ENCODE measurements at regions not wholly inside any gene's neighbourhood (a gene's known extent, or its start where the extent isn't known, plus 50 kb on each side); places are given as distances from the start of the nearest gene placed in this dataset.

DNA sequence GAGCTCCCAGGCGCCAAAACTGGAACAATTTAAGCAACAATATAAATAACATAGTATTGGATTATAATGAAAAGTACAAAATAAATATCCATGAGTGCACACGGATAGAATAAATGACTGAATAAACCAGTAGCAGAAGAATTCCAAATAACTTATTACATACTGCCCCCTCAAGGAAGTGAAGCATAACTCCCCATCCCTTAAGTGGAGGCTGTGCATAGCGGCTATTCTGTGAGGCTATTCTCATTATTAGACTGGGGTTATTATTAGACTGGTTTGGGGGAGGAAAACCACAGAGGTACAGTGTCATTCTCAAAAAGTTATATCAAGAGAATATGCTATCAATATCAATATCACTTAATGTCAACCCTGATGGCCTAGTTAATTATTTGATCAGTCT lies 94.4 kb upstream of the SIRPA start:
- no peak overlapping the region for H3K27ac ChIP-seq (ENCODE audit: insufficient read depth, low read depth, low read length)
- H3K9me1 ChIP-seq (replicated peaks; ENCODE audit: control insufficient read depth, extremely low read depth, insufficient read depth, low read length) = no peaks in the 10 kb centered on the region
- FAIRE-seq (peak; percentile 70), DNase-seq (ENCODE audit: low read depth, low spot score) (peak; percentile 39)
- H3K4me2 ChIP-seq (ENCODE audit: insufficient read depth, low read length) = no peak overlapping the region
- no peak for TF ChIP-seq POLR2A (IDR thresholded peaks at IDR 0.05; ENCODE audit: low read depth, low read length)
- TF ChIP-seq JUN (IDR thresholded peaks at IDR 0.05; ENCODE audit: borderline replicate concordance, insufficient read depth, insufficient read length, low read depth) = no peak
- TF ChIP-seq, protein P1, sequence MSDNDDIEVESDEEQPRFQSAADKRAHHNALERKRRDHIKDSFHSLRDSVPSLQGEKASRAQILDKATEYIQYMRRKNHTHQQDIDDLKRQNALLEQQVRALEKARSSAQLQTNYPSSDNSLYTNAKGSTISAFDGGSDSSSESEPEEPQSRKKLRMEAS (IDR thresholded peaks at IDR 0.05; ENCODE audit: insufficient read depth, insufficient read length) = no peak
- TF ChIP-seq, protein P2, sequence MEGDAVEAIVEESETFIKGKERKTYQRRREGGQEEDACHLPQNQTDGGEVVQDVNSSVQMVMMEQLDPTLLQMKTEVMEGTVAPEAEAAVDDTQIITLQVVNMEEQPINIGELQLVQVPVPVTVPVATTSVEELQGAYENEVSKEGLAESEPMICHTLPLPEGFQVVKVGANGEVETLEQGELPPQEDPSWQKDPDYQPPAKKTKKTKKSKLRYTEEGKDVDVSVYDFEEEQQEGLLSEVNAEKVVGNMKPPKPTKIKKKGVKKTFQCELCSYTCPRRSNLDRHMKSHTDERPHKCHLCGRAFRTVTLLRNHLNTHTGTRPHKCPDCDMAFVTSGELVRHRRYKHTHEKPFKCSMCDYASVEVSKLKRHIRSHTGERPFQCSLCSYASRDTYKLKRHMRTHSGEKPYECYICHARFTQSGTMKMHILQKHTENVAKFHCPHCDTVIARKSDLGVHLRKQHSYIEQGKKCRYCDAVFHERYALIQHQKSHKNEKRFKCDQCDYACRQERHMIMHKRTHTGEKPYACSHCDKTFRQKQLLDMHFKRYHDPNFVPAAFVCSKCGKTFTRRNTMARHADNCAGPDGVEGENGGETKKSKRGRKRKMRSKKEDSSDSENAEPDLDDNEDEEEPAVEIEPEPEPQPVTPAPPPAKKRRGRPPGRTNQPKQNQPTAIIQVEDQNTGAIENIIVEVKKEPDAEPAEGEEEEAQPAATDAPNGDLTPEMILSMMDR (IDR thresholded peaks at IDR 0.05; ENCODE audit: extremely low read depth in 1 of 2, insufficient read depth in 1 of 2, low read depth in 1 of 2, low read length in 2 of 2) = peak; percentile 36 to 49
- TF ChIP-seq FOS (IDR thresholded peaks at IDR 0.05; ENCODE audit: borderline replicate concordance, insufficient read depth, low read length) = no peak
- no peak for TF ChIP-seq POLR2AphosphoS5 (IDR thresholded peaks at IDR 0.05; ENCODE audit: insufficient read depth, low read depth, low read length)
- no peak for TF ChIP-seq MYC (IDR thresholded peaks at IDR 0.05; ENCODE audit: low read depth, low read length)
- TF ChIP-seq EZH2 (IDR thresholded peaks at IDR 0.05; ENCODE audit: borderline replicate concordance, low read depth, low read length, severe bottlenecking) = no peak
- TF ChIP-seq GATA2 (IDR thresholded peaks at IDR 0.05; ENCODE audit: insufficient read depth, insufficient read length, low read depth, low read length) = no peak
- no peaks in the 10 kb centered on the region for H3K36me3 ChIP-seq (ENCODE audit: control insufficient read depth in 2 of 2, extremely low read depth in 1 of 2, insufficient read depth in 2 of 2, low read length in 2 of 2)
- POLR2A ChIA-PET = no interaction called here
- intact Hi-C loops (cut with micrococcal nuclease) = loop anchor here (1.0 to 5.0 kb wide), 2 partner anchors 36 to 302 kb away; partner anchors contain the start of gene STK35
- CTCF ChIA-PET = interaction anchor here (0.8 to 4.8 kb wide), 13 partner anchors 10 to 373 kb away, joined by 3 to 47 read pairs (median 5); no protein-coding TSS in a partner anchor
- no peak overlapping the region for H3K9ac ChIP-seq (replicated peaks; ENCODE audit: extremely low read depth, insufficient read depth, low read length)
- peaks cover 3 to 5% of the 10 kb centered on the region in 2 experiments for H3K27me3 ChIP-seq (ENCODE audit: control insufficient read depth in 2 of 2, insufficient read depth in 2 of 2, low read length in 2 of 2)
- peaks cover 13% of the 10 kb centered on the region for H3K4me1 ChIP-seq (ENCODE audit: control insufficient read depth, extremely low read depth, insufficient read depth, low read length)
- dilution Hi-C loops (cut with MboI; ENCODE audit: extremely low pct_ligation_motif_present, low sequenced_read_pairs) = no loop called here
- H3K4me3 ChIP-seq (replicated peaks in 1 of 3; ENCODE audit: insufficient read depth in 1 of 3, low read depth in 1 of 3, low read length in 3 of 3) = no peak overlapping the region
- H3K79me2 ChIP-seq (ENCODE audit: control insufficient read depth, insufficient read depth, low read length) = no peaks in the 10 kb centered on the region
- H4K20me1 ChIP-seq (replicated peaks; ENCODE audit: control insufficient read depth, extremely low read depth, insufficient read depth, low read length) = no peaks in the 10 kb centered on the region
- no TSS peak for BruUV-seq (replicated peaks)
- H3K9me3 ChIP-seq (replicated peaks; ENCODE audit: control insufficient read depth, insufficient read depth, low read length) = no peaks in the 10 kb centered on the region
- H2AFZ ChIP-seq (ENCODE audit: low read depth, low read length) = no peak overlapping the region

All from endothelial cell of umbilical vein (primary cell).